NCI-H1694 (cell line): ENCODE measurements at regions not wholly inside any gene's neighbourhood (a gene's known extent, or its start where the extent isn't known, plus 50 kb on each side); places are given as distances from the start of the nearest gene placed in this dataset.

Experiments
- DNase-seq: peaks from one replicate; lab custom pipeline; 2025; lab: John Stamatoyannopoulos, UW

- no peak for DNase-seq
These were observed 186.2 kb downstream of the ACER2 start for GRCh38 chr9:19595003-19595402.

GRCh38 chr9:19587678-19588077 lies 178.9 kb downstream of the ACER2 start:
- no peak for DNase-seq

- no peak for DNase-seq
These were observed 175.1 kb downstream of the ACER2 start for GRCh38 chr9:19583890-19584289.

GRCh38 chr9:19577411-19577810 lies 168.6 kb downstream of the ACER2 start:
- no peak for DNase-seq

GRCh38 chr9:19568946-19569345 lies 160.1 kb downstream of the ACER2 start:
- DNase-seq, result peak; percentile 40

GRCh38 chr9:19564396-19565061 lies 155.7 kb downstream of the ACER2 start:
- DNase-seq, result no peak

- no peak for DNase-seq
These were observed 146.4 kb downstream of the ACER2 start for GRCh38 chr9:19555214-19555613.

GRCh38 chr9:19554529-19554928 lies 145.7 kb downstream of the ACER2 start:
- DNase-seq, result no peak

GRCh38 chr9:19553441-19553840 lies 144.6 kb downstream of the ACER2 start:
- DNase-seq, result no peak

- peak; percentile 93 for DNase-seq
These were observed 143.7 kb downstream of the ACER2 start for GRCh38 chr9:19552282-19553105.

- DNase-seq, result no peak
These were observed 142.5 kb downstream of the ACER2 start for GRCh38 chr9:19551124-19551929.

- no peak for DNase-seq
These were observed 141.2 kb downstream of the ACER2 start for GRCh38 chr9:19550009-19550408.

GRCh38 chr9:19533373-19533772 lies 124.6 kb downstream of the ACER2 start:
- no peak for DNase-seq

GRCh38 chr9:19527663-19528062 lies 118.9 kb downstream of the ACER2 start:
- DNase-seq, result no peak

GRCh38 chr9:19522558-19522957 lies 113.7 kb downstream of the ACER2 start:
- no peak for DNase-seq

- DNase-seq, result no peak
These were observed 112.4 kb downstream of the ACER2 start for GRCh38 chr9:19521205-19521604.

- no peak for DNase-seq
These were observed 108.6 kb downstream of the ACER2 start for GRCh38 chr9:19517202-19517942.

GRCh38 chr9:19516348-19516747 lies 107.5 kb downstream of the ACER2 start:
- DNase-seq, result no peak

GRCh38 chr9:19513671-19514275 lies 105.0 kb downstream of the ACER2 start:
- no peak for DNase-seq

GRCh38 chr9:19512103-19512832 lies 103.5 kb downstream of the ACER2 start:
- no peak for DNase-seq

- DNase-seq, result no peak
These were observed 102.9 kb downstream of the ACER2 start for GRCh38 chr9:19511694-19512093.
